ENCODE measurements at regions not wholly inside any gene's neighbourhood (a gene's known extent, or its start where the extent isn't known, plus 50 kb on each side); places are given as distances from the start of the nearest gene placed in this dataset.

GRCh38 chr16:16907089-16907488 lies 528.1 kb downstream of the NPIPA7 start:
- no peaks in the 10 kb centered on the region for H3K4me1 ChIP-seq (ENCODE audit: control insufficient read depth, insufficient read depth, low read length)
- no peaks in the 10 kb centered on the region for H3K9me3 ChIP-seq (ENCODE audit: control insufficient read depth, insufficient read depth, low read length)
- no peak for DNase-seq (ENCODE audit: low read depth, low spot score)
- H3K36me3 ChIP-seq (ENCODE audit: control insufficient read depth, insufficient read depth, low read length): no peaks in the 10 kb centered on the region
- no peak overlapping the region for H3K27ac ChIP-seq (ENCODE audit: low read length)
- no peak overlapping the region for H3K4me3 ChIP-seq (ENCODE audit: low read length)
- no peaks in the 10 kb centered on the region for H3K27me3 ChIP-seq (ENCODE audit: control insufficient read depth, insufficient read depth, low read length)

GRCh38 chr16:16908077-16908476 lies 529.1 kb downstream of the NPIPA7 start:
- WGBS (ENCODE audit: insufficient coverage, insufficient read length): no CpG with 5 or more reads among the region's 5 CpGs
- no peak for DNase-seq (ENCODE audit: low read depth, low spot score)
- no peaks in the 10 kb centered on the region for H3K36me3 ChIP-seq (ENCODE audit: control insufficient read depth, insufficient read depth, low read length)
- H3K9me3 ChIP-seq (ENCODE audit: control insufficient read depth, insufficient read depth, low read length): no peaks in the 10 kb centered on the region
- H3K4me3 ChIP-seq (ENCODE audit: low read length): no peak overlapping the region
- H3K27me3 ChIP-seq (ENCODE audit: control insufficient read depth, insufficient read depth, low read length): no peaks in the 10 kb centered on the region
- no peaks in the 10 kb centered on the region for H3K4me1 ChIP-seq (ENCODE audit: control insufficient read depth, insufficient read depth, low read length)
- no peak overlapping the region for H3K27ac ChIP-seq (ENCODE audit: low read length)

GRCh38 chr16:16909126-16909525 lies 530.2 kb downstream of the NPIPA7 start:
- H3K4me3 ChIP-seq (ENCODE audit: low read length): no peak overlapping the region
- H3K4me1 ChIP-seq (ENCODE audit: control insufficient read depth, insufficient read depth, low read length): no peaks in the 10 kb centered on the region
- no peak overlapping the region for H3K27ac ChIP-seq (ENCODE audit: low read length)
- no peaks in the 10 kb centered on the region for H3K36me3 ChIP-seq (ENCODE audit: control insufficient read depth, insufficient read depth, low read length)
- no peaks in the 10 kb centered on the region for H3K27me3 ChIP-seq (ENCODE audit: control insufficient read depth, insufficient read depth, low read length)
- no peaks in the 10 kb centered on the region for H3K9me3 ChIP-seq (ENCODE audit: control insufficient read depth, insufficient read depth, low read length)
- no CpG with 5 or more reads among the region's 3 CpGs for WGBS (ENCODE audit: insufficient coverage, insufficient read length)
- DNase-seq (ENCODE audit: low read depth, low spot score): no peak

GRCh38 chr16:16910666-16911065 lies 531.7 kb downstream of the NPIPA7 start:
- Histone ChIP-seq H3K9me3 (ENCODE audit: control insufficient read depth, insufficient read depth, low read length) (no peaks in the 10 kb centered on the region), H3K4me3 (ENCODE audit: low read length) (no peak overlapping the region), H3K27me3 (ENCODE audit: control insufficient read depth, insufficient read depth, low read length) (no peaks in the 10 kb centered on the region), H3K36me3 (ENCODE audit: control insufficient read depth, insufficient read depth, low read length) (no peaks in the 10 kb centered on the region), H3K4me1 (ENCODE audit: control insufficient read depth, insufficient read depth, low read length) (no peaks in the 10 kb centered on the region), H3K27ac (ENCODE audit: low read length) (no peak overlapping the region)
- no peak for DNase-seq (ENCODE audit: low read depth, low spot score)
- no CpG with 5 or more reads among the region's 1 CpG for WGBS (ENCODE audit: insufficient coverage, insufficient read length)

- no peak overlapping the region for H3K4me3 ChIP-seq (ENCODE audit: low read length)
- WGBS (ENCODE audit: insufficient coverage, insufficient read length): no CpG with 5 or more reads among the region's 3 CpGs
- no peak for DNase-seq (ENCODE audit: low read depth, low spot score)
- H3K4me1 ChIP-seq (ENCODE audit: control insufficient read depth, insufficient read depth, low read length): no peaks in the 10 kb centered on the region
- H3K27me3 ChIP-seq (ENCODE audit: control insufficient read depth, insufficient read depth, low read length): no peaks in the 10 kb centered on the region
- H3K9me3 ChIP-seq (ENCODE audit: control insufficient read depth, insufficient read depth, low read length): no peaks in the 10 kb centered on the region
- no peak overlapping the region for H3K27ac ChIP-seq (ENCODE audit: low read length)
- H3K36me3 ChIP-seq (ENCODE audit: control insufficient read depth, insufficient read depth, low read length): no peaks in the 10 kb centered on the region
Observed at GRCh38 chr16:16915771-16916170, 536.8 kb downstream of the NPIPA7 start.

- no peaks in the 10 kb centered on the region for H3K9me3 ChIP-seq (ENCODE audit: control insufficient read depth, insufficient read depth, low read length)
- no peak overlapping the region for H3K27ac ChIP-seq (ENCODE audit: low read length)
- H3K27me3 ChIP-seq (ENCODE audit: control insufficient read depth, insufficient read depth, low read length): no peaks in the 10 kb centered on the region
- no peaks in the 10 kb centered on the region for H3K36me3 ChIP-seq (ENCODE audit: control insufficient read depth, insufficient read depth, low read length)
- no peak for DNase-seq (ENCODE audit: low read depth, low spot score)
- no peak overlapping the region for H3K4me3 ChIP-seq (ENCODE audit: low read length)
- WGBS (ENCODE audit: insufficient coverage, insufficient read length): no CpG with 5 or more reads among the region's 10 CpGs
- H3K4me1 ChIP-seq (ENCODE audit: control insufficient read depth, insufficient read depth, low read length): no peaks in the 10 kb centered on the region
Observed at GRCh38 chr16:16917191-16917785, 538.3 kb downstream of the NPIPA7 start.

- no peaks in the 10 kb centered on the region for H3K9me3 ChIP-seq (ENCODE audit: control insufficient read depth, insufficient read depth, low read length)
- no peak overlapping the region for H3K27ac ChIP-seq (ENCODE audit: low read length)
- H3K4me1 ChIP-seq (ENCODE audit: control insufficient read depth, insufficient read depth, low read length): no peaks in the 10 kb centered on the region
- DNase-seq (ENCODE audit: low read depth, low spot score): no peak
- H3K36me3 ChIP-seq (ENCODE audit: control insufficient read depth, insufficient read depth, low read length): no peaks in the 10 kb centered on the region
- H3K27me3 ChIP-seq (ENCODE audit: control insufficient read depth, insufficient read depth, low read length): no peaks in the 10 kb centered on the region
- H3K4me3 ChIP-seq (ENCODE audit: low read length): no peak overlapping the region
Observed at GRCh38 chr16:16923479-16923878, 544.5 kb downstream of the NPIPA7 start.

- WGBS (ENCODE audit: insufficient coverage, insufficient read length): no CpG with 5 or more reads among the region's 4 CpGs
- H3K27ac ChIP-seq (ENCODE audit: low read length): no peak overlapping the region
- H3K36me3 ChIP-seq (ENCODE audit: control insufficient read depth, insufficient read depth, low read length): no peaks in the 10 kb centered on the region
- H3K27me3 ChIP-seq (ENCODE audit: control insufficient read depth, insufficient read depth, low read length): no peaks in the 10 kb centered on the region
- DNase-seq (ENCODE audit: low read depth, low spot score): no peak
- no peaks in the 10 kb centered on the region for H3K4me1 ChIP-seq (ENCODE audit: control insufficient read depth, insufficient read depth, low read length)
- H3K4me3 ChIP-seq (ENCODE audit: low read length): no peak overlapping the region
- no peaks in the 10 kb centered on the region for H3K9me3 ChIP-seq (ENCODE audit: control insufficient read depth, insufficient read depth, low read length)
Observed at GRCh38 chr16:16924613-16925012, 545.7 kb downstream of the NPIPA7 start.

GRCh38 chr16:16925432-16925831 lies 545.3 kb downstream of the XYLT1 start:
- Histone ChIP-seq H3K27me3 (ENCODE audit: control insufficient read depth, insufficient read depth, low read length) (no peaks in the 10 kb centered on the region), H3K36me3 (ENCODE audit: control insufficient read depth, insufficient read depth, low read length) (no peaks in the 10 kb centered on the region), H3K4me3 (ENCODE audit: low read length) (no peak overlapping the region), H3K27ac (ENCODE audit: low read length) (no peak overlapping the region), H3K4me1 (ENCODE audit: control insufficient read depth, insufficient read depth, low read length) (no peaks in the 10 kb centered on the region), H3K9me3 (ENCODE audit: control insufficient read depth, insufficient read depth, low read length) (no peaks in the 10 kb centered on the region)
- no CpG with 5 or more reads among the region's 2 CpGs for WGBS (ENCODE audit: insufficient coverage, insufficient read length)
- DNase-seq (ENCODE audit: low read depth, low spot score): no peak

- no CpG with 5 or more reads among the region's 4 CpGs for WGBS (ENCODE audit: insufficient coverage, insufficient read length)
- no peaks in the 10 kb centered on the region for H3K4me1 ChIP-seq (ENCODE audit: control insufficient read depth, insufficient read depth, low read length)
- no peaks in the 10 kb centered on the region for H3K27me3 ChIP-seq (ENCODE audit: control insufficient read depth, insufficient read depth, low read length)
- H3K9me3 ChIP-seq (ENCODE audit: control insufficient read depth, insufficient read depth, low read length): no peaks in the 10 kb centered on the region
- no peak overlapping the region for H3K4me3 ChIP-seq (ENCODE audit: low read length)
- H3K27ac ChIP-seq (ENCODE audit: low read length): no peak overlapping the region
- no peaks in the 10 kb centered on the region for H3K36me3 ChIP-seq (ENCODE audit: control insufficient read depth, insufficient read depth, low read length)
- DNase-seq (ENCODE audit: low read depth, low spot score): no peak
Observed at GRCh38 chr16:16928532-16929109, 542.1 kb downstream of the XYLT1 start.

- H3K36me3 ChIP-seq (ENCODE audit: control insufficient read depth, insufficient read depth, low read length): no peaks in the 10 kb centered on the region
- H3K4me3 ChIP-seq (ENCODE audit: low read length): no peak overlapping the region
- H3K9me3 ChIP-seq (ENCODE audit: control insufficient read depth, insufficient read depth, low read length): no peaks in the 10 kb centered on the region
- no CpG with 5 or more reads among the region's 7 CpGs for WGBS (ENCODE audit: insufficient coverage, insufficient read length)
- no peak overlapping the region for H3K27ac ChIP-seq (ENCODE audit: low read length)
- no peak for DNase-seq (ENCODE audit: low read depth, low spot score)
- no peaks in the 10 kb centered on the region for H3K27me3 ChIP-seq (ENCODE audit: control insufficient read depth, insufficient read depth, low read length)
- no peaks in the 10 kb centered on the region for H3K4me1 ChIP-seq (ENCODE audit: control insufficient read depth, insufficient read depth, low read length)
Observed at GRCh38 chr16:16930309-16931000, 540.3 kb downstream of the XYLT1 start.

Measured in iPS DF 6.9 (cell line).